Mesendoderm (in vitro differentiated cells): ENCODE measurements at regions not wholly inside any gene's neighbourhood (a gene's known extent, or its start where the extent isn't known, plus 50 kb on each side); places are given as distances from the start of the nearest gene placed in this dataset.

ENCODE experiments used
- DNase-seq: peaks from one replicate; pipeline ENCODE4 v3.0.0; 2013
- H2AK5ac ChIP-seq: 2 replicates; pipeline ENCODE4 v1.6.1; 2013; ENCODE audit warnings: low read length, inconsistent platforms
- H2BK120ac ChIP-seq: 2 replicates; pipeline ENCODE4 v1.6.1; 2013; ENCODE audit warnings: low read depth, mild to moderate bottlenecking, low read length, moderate library complexity, mixed read lengths
- H2BK15ac ChIP-seq: replicated peaks from 2 replicates; pipeline ENCODE4 v1.6.1; 2013; ENCODE audit warnings: low read depth, mild to moderate bottlenecking, moderate library complexity
- H2BK5ac ChIP-seq: 2 replicates; pipeline ENCODE4 v1.6.1; 2013; ENCODE audit warnings: low read length, inconsistent platforms
- H3K18ac ChIP-seq: 2 replicates; pipeline ENCODE4 v1.6.1; 2013; ENCODE audit warnings: mild to moderate bottlenecking, low read length, mixed read lengths
- H3K23ac ChIP-seq: one replicate; pipeline ENCODE4 v1.6.1; 2013; ENCODE audit warnings: low read length
- H3K27ac ChIP-seq: 2 replicates; pipeline ENCODE4 v1.5.1; 2013; ENCODE audit warnings: low read depth, mild to moderate bottlenecking, inconsistent platforms, low read length, moderate library complexity
- H3K27me3 ChIP-seq: 2 replicates; pipeline ENCODE4 v1.6.1; 2013; ENCODE audit warnings: low read length, control low read depth, mild to moderate bottlenecking, inconsistent platforms; ENCODE audit not compliant: insufficient read depth, poor library complexity
- H3K36me3 ChIP-seq: 2 replicates; pipeline ENCODE4 v1.6.1; 2013; ENCODE audit warnings: low read length, inconsistent platforms; ENCODE audit not compliant: control insufficient read depth, insufficient read depth
- H3K4ac ChIP-seq: one replicate; pipeline ENCODE4 v1.6.1; 2013; ENCODE audit warnings: low read depth, mild to moderate bottlenecking, low read length, moderate library complexity
- H3K4me1 ChIP-seq: 2 replicates; pipeline ENCODE4 v1.6.1; 2013; ENCODE audit warnings: low read depth, low read length, inconsistent platforms; ENCODE audit not compliant: control insufficient read depth
- H3K4me2 ChIP-seq: 2 replicates; pipeline ENCODE4 v1.6.1; 2013; ENCODE audit warnings: low read length
- H3K4me3 ChIP-seq: 2 replicates; pipeline ENCODE4 v1.5.1; 2013; ENCODE audit warnings: mild to moderate bottlenecking, low read length
- H3K56ac ChIP-seq: one replicate; pipeline ENCODE4 v1.6.1; 2013; ENCODE audit warnings: low read length
- H3K79me1 ChIP-seq: 2 replicates; pipeline ENCODE4 v1.6.1; 2013; ENCODE audit warnings: low read length, inconsistent platforms
- H3K79me2 ChIP-seq: 2 replicates; pipeline ENCODE4 v1.6.1; 2013; ENCODE audit warnings: mild to moderate bottlenecking, low read length; ENCODE audit not compliant: control insufficient read depth, insufficient read depth
- H3K9ac ChIP-seq: 2 replicates; pipeline ENCODE4 v1.6.1; 2013; ENCODE audit warnings: low read length, inconsistent platforms
- H4K5ac ChIP-seq: one replicate; pipeline ENCODE4 v1.6.1; 2013; ENCODE audit warnings: low read length
- H4K8ac ChIP-seq: one replicate; pipeline ENCODE4 v1.6.1; 2013; ENCODE audit warnings: low read depth, mild to moderate bottlenecking, control low read depth, low read length, moderate library complexity
- WGBS: extraction: QIAGEN DNeasy Blood & Tissue Kit; methylation state at CpG from one replicate; pipeline ENCODE4 v1.1.7; 2013; ENCODE audit warnings: low lambda C conversion rate, missing lambda C conversion rate; ENCODE audit not compliant: insufficient coverage; ENCODE audit errors: extremely low coverage; 5-methylcytosine and 5-hydroxymethylcytosine counted together

DNA sequence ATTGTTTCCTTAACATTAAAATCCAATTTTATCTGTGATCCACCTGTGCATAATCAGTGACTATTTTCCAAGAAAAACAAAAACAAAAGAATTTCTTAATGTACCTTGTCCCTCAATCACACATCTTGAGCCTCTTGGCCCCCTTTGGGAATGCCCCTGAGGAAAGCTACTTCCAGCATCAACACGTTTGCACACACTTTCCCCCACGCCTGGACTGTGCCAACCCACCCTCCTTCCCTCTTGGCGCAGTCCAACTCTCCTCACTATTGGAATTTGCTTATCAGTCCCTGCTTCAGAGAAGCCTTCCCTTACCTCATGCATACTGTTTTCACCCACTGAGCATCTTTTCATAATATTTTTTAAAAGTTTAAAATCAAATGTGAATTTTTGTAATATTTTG, 389.4 kb upstream of the NRSN1 start:
- Histone ChIP-seq H2BK15ac (no peak overlapping the region), H3K4me1 (no peaks in the 10 kb centered on the region), H3K9ac (no peak overlapping the region), H3K79me2 (no peaks in the 10 kb centered on the region), H3K27ac (no peak overlapping the region), H3K4me2 (no peak overlapping the region), H3K27me3 (no peaks in the 10 kb centered on the region), H3K56ac (no peak overlapping the region), H3K79me1 (no peaks in the 10 kb centered on the region), H3K36me3 (no peaks in the 10 kb centered on the region), H2BK120ac (no peak overlapping the region), H3K18ac (no peak overlapping the region), H2AK5ac (no peak overlapping the region), H3K4me3 (no peak overlapping the region), H3K4ac (no peak overlapping the region), H2BK5ac (no peak overlapping the region), H4K5ac (no peak overlapping the region), H3K23ac (no peak overlapping the region), H4K8ac (no peak overlapping the region)
- WGBS = no CpG with 5 or more reads among the region's 3 CpGs
- DNase-seq = no peak

DNA sequence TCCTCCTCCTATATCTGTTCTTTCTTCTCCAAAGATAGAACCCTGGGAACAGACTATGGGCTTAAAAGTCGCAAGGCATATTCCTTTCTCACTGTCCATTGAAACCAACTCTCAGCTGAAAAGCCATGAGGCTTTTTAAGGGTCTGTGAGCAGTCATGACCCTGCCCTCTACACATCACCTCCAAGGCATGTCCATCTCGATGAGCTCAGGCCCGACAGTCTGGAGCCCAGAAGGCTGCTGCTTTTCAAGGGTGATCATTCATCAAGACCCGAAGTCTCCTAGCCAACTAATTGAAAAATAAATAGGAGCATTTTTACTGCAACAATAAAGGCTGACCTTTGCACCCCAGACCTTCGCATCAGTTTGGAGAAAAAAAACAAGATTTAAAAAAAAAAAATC, 378.8 kb upstream of the NRSN1 start:
- no peak overlapping the region for H3K27ac ChIP-seq
- H3K79me2 ChIP-seq = no peaks in the 10 kb centered on the region
- H4K5ac ChIP-seq = no peak overlapping the region
- WGBS = no CpG with 5 or more reads among the region's 5 CpGs
- no peak overlapping the region for H2BK120ac ChIP-seq
- no peak overlapping the region for H2AK5ac ChIP-seq
- no peak overlapping the region for H2BK5ac ChIP-seq
- no peak overlapping the region for H3K56ac ChIP-seq
- H2BK15ac ChIP-seq = no peak overlapping the region
- no peak overlapping the region for H3K4me2 ChIP-seq
- H3K18ac ChIP-seq = no peak overlapping the region
- H3K36me3 ChIP-seq = no peaks in the 10 kb centered on the region
- H3K4me1 ChIP-seq = no peaks in the 10 kb centered on the region
- H3K4me3 ChIP-seq = no peak overlapping the region
- no peaks in the 10 kb centered on the region for H3K79me1 ChIP-seq
- H3K9ac ChIP-seq = no peak overlapping the region
- no peaks in the 10 kb centered on the region for H3K27me3 ChIP-seq
- no peak for DNase-seq
- no peak overlapping the region for H4K8ac ChIP-seq
- H3K23ac ChIP-seq = no peak overlapping the region
- H3K4ac ChIP-seq = no peak overlapping the region

DNA sequence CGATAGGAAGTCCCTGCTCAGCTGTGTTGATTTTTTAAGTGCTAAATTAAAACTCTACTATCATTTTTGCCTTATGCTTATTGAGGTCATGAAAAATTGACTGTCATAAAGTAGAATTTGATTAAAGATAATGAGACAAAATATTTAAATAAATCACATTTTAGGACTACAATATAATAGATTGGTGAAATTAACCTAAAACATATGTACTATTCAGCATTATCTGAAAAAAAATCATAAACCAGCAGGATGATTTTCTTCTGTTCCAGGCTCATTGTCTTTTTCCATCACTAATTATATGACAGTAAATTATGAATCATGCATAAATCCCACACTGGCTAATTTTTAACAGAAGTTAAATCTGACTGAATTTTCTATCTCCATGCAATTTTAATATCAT, 373.6 kb upstream of the NRSN1 start:
- no peak overlapping the region for H2AK5ac ChIP-seq
- no peak overlapping the region for H3K4me3 ChIP-seq
- H3K4me1 ChIP-seq = no peaks in the 10 kb centered on the region
- no peaks in the 10 kb centered on the region for H3K79me2 ChIP-seq
- H3K9ac ChIP-seq = no peak overlapping the region
- no peaks in the 10 kb centered on the region for H3K36me3 ChIP-seq
- no peak overlapping the region for H2BK15ac ChIP-seq
- H3K79me1 ChIP-seq = no peaks in the 10 kb centered on the region
- no peak for DNase-seq
- no peak overlapping the region for H4K8ac ChIP-seq
- no peak overlapping the region for H3K56ac ChIP-seq
- no peak overlapping the region for H3K4me2 ChIP-seq
- no CpG with 5 or more reads among the region's 1 CpG for WGBS
- H3K27me3 ChIP-seq = no peaks in the 10 kb centered on the region
- no peak overlapping the region for H3K18ac ChIP-seq
- H2BK5ac ChIP-seq = no peak overlapping the region
- no peak overlapping the region for H3K27ac ChIP-seq
- no peak overlapping the region for H2BK120ac ChIP-seq
- no peak overlapping the region for H3K23ac ChIP-seq
- H3K4ac ChIP-seq = no peak overlapping the region
- H4K5ac ChIP-seq = no peak overlapping the region

DNA sequence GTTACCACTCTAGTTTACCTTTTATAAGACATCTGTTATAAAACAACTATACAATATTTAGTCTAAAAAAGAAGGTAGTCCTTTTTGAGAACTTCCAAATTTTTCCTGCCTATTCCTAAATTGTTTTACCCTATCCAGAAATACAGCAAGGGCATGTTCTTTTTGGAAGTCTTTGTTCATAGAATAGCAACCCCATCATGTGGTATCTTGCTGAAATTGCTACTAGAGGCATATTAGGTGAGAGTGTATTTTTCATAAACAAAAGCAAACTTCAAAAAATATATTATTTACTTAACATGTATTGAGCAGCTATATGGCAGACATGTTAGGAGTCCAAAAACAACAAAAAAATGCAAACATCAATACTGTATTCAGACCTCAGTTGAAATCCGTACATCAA, 371.8 kb upstream of the NRSN1 start:
- H3K4me2 ChIP-seq = no peak overlapping the region
- H3K27ac ChIP-seq = no peak overlapping the region
- H2BK120ac ChIP-seq = no peak overlapping the region
- no peak overlapping the region for H3K4ac ChIP-seq
- H2BK15ac ChIP-seq = no peak overlapping the region
- no peaks in the 10 kb centered on the region for H3K4me1 ChIP-seq
- no peaks in the 10 kb centered on the region for H3K27me3 ChIP-seq
- no peak overlapping the region for H3K23ac ChIP-seq
- no CpG with 5 or more reads among the region's 1 CpG for WGBS
- no peaks in the 10 kb centered on the region for H3K79me2 ChIP-seq
- DNase-seq = no peak
- no peak overlapping the region for H4K8ac ChIP-seq
- no peaks in the 10 kb centered on the region for H3K36me3 ChIP-seq
- no peak overlapping the region for H3K56ac ChIP-seq
- H3K79me1 ChIP-seq = no peaks in the 10 kb centered on the region
- no peak overlapping the region for H4K5ac ChIP-seq
- H3K4me3 ChIP-seq = no peak overlapping the region
- H2AK5ac ChIP-seq = no peak overlapping the region
- H3K9ac ChIP-seq = no peak overlapping the region
- H2BK5ac ChIP-seq = no peak overlapping the region
- H3K18ac ChIP-seq = no peak overlapping the region

DNA sequence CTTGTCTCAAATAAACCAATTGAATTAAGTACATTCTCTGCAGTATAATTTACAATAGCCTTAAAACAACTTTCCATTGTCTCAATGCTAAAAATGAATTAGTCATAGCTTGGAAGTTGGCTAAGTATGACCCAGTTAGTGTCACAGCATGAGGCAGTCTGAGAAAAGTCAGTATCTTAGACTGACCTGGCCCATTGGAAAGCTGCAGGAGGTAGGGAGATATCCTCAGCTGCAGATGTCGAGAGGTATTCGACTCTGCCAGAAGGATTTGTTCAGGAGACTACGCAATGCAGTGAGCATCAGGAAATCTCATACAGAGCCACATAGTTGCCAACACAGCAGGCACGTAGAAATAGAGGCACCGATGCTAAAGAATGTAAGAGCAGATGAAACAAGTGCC, 350.9 kb upstream of the NRSN1 start:
- no peak overlapping the region for H3K56ac ChIP-seq
- no peak overlapping the region for H2BK15ac ChIP-seq
- H4K5ac ChIP-seq = no peak overlapping the region
- H3K9ac ChIP-seq = no peak overlapping the region
- H3K27me3 ChIP-seq = no peaks in the 10 kb centered on the region
- H3K27ac ChIP-seq = no peak overlapping the region
- DNase-seq = peak; percentile 58
- H4K8ac ChIP-seq = no peak overlapping the region
- H3K79me1 ChIP-seq = no peaks in the 10 kb centered on the region
- no peak overlapping the region for H3K4ac ChIP-seq
- no peaks in the 10 kb centered on the region for H3K79me2 ChIP-seq
- H2BK5ac ChIP-seq = no peak overlapping the region
- no peaks in the 10 kb centered on the region for H3K4me1 ChIP-seq
- no peak overlapping the region for H3K4me3 ChIP-seq
- H3K18ac ChIP-seq = no peak overlapping the region
- H2BK120ac ChIP-seq = no peak overlapping the region
- peak overlapping the region; percentile 10 for H3K23ac ChIP-seq
- H3K4me2 ChIP-seq = no peak overlapping the region
- WGBS = no CpG with 5 or more reads among the region's 5 CpGs
- H2AK5ac ChIP-seq = no peak overlapping the region
- no peaks in the 10 kb centered on the region for H3K36me3 ChIP-seq

DNA sequence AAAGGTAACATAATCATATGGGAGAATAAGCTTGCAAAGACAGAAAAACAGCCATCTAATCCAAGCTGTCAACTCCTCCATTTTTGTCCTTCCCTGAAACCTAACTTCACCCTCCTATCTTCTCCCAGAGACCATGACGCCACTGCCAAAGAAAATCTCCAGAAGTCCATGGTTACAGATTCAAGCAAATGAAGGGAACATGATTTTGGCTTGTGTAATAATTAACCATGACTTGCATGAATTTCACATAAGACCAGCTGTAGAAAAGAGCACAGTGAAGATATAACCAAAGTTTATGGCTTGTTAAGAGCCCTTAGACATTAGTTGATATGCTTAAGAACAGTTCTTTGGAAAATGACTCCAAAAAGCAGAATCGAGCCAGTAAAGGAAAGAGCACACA, 342.1 kb upstream of the NRSN1 start:
- no peak overlapping the region for H3K18ac ChIP-seq
- no peaks in the 10 kb centered on the region for H3K27me3 ChIP-seq
- H2AK5ac ChIP-seq = no peak overlapping the region
- H3K79me1 ChIP-seq = no peaks in the 10 kb centered on the region
- DNase-seq = no peak
- H3K36me3 ChIP-seq = no peaks in the 10 kb centered on the region
- no peak overlapping the region for H3K4ac ChIP-seq
- no peak overlapping the region for H3K56ac ChIP-seq
- no peak overlapping the region for H2BK120ac ChIP-seq
- H2BK15ac ChIP-seq = no peak overlapping the region
- no peaks in the 10 kb centered on the region for H3K79me2 ChIP-seq
- no peak overlapping the region for H3K9ac ChIP-seq
- H4K8ac ChIP-seq = no peak overlapping the region
- no peak overlapping the region for H2BK5ac ChIP-seq
- WGBS = no CpG with 5 or more reads among the region's 2 CpGs
- no peaks in the 10 kb centered on the region for H3K4me1 ChIP-seq
- H3K27ac ChIP-seq = no peak overlapping the region
- H4K5ac ChIP-seq = no peak overlapping the region
- H3K4me2 ChIP-seq = no peak overlapping the region
- no peak overlapping the region for H3K23ac ChIP-seq
- H3K4me3 ChIP-seq = no peak overlapping the region
